Thyroid gland (tissue), 4 donors: ENCODE measurements at regions not wholly inside any gene's neighbourhood (a gene's known extent, or its start where the extent isn't known, plus 50 kb on each side); places are given as distances from the start of the nearest gene placed in this dataset.

Experiments used
- DNase-seq, 2 donors: peaks; one replicate each; pipeline ENCODE4 v3.0.0-alpha.2; 2019
- H3K27ac ChIP-seq, 3 donors: fragments of 200-600 bp; sonication (generic); 1 replicate in 2 of 3; 2 replicates in 1 of 3; pipeline ENCODE4 v1.5.1; 2016 to 2019; ENCODE audit warnings: mild to moderate bottlenecking in 1 of 3, moderate library complexity in 1 of 3
- H3K27me3 ChIP-seq: fragments of 200-600 bp; sonication (generic); one replicate; pipeline ENCODE4 v1.5.1; 2019
- H3K36me3 ChIP-seq, 2 donors: fragments of 200-600 bp; sonication (generic); one replicate each; pipeline ENCODE4 v1.5.1; 2016 to 2019
- H3K4me1 ChIP-seq, 2 donors: fragments of 200-600 bp; sonication (generic); one replicate each; pipeline ENCODE4 v1.5.1; 2017 to 2019
- H3K4me3 ChIP-seq, 3 donors: fragments of 200-600 bp; sonication (generic); replicated peaks in 1 of 3; 1 replicate in 2 of 3; 2 replicates in 1 of 3; pipeline ENCODE4 v1.5.1; 2016; ENCODE audit warnings: mild to moderate bottlenecking in 1 of 3
- H3K9me3 ChIP-seq: fragments of 200-600 bp; sonication (generic); one replicate; pipeline ENCODE4 v1.5.1; 2017
- POLR2A ChIP-seq, 2 donors: fragments of 450-650 bp; IDR thresholded peaks; one replicate each; pipeline ENCODE4 v1.6.1; 2017; ENCODE audit warnings: antibody characterized with exemption in 2 of 2, mild to moderate bottlenecking in 2 of 2, moderate library complexity in 1 of 2
- WGBS, 2 donors: methylation state at CpG; one replicate each; pipeline ENCODE4 v1.1.5; 2017; 5-methylcytosine and 5-hydroxymethylcytosine counted together
- intact Hi-C: fragments of 100-400 bp; cut with DNase I; formaldehyde crosslinking; loops from one replicate; pipeline ENCODE4 v1.15.1; 2023
- TF ChIP-seq, protein P1 (sequence below), 6 experiments: fragments of 200-600 bp in 3 of 6; fragments of 450-650 bp in 3 of 6; sonication (generic) in 3 of 6; IDR thresholded peaks; one replicate each; pipeline ENCODE4 v1.5.1; 2016 to 2019; ENCODE audit warnings: antibody characterized with exemption in 6 of 6, mild to moderate bottlenecking in 2 of 6, inconsistent platforms in 1 of 6, moderate library complexity in 1 of 6

DNA sequence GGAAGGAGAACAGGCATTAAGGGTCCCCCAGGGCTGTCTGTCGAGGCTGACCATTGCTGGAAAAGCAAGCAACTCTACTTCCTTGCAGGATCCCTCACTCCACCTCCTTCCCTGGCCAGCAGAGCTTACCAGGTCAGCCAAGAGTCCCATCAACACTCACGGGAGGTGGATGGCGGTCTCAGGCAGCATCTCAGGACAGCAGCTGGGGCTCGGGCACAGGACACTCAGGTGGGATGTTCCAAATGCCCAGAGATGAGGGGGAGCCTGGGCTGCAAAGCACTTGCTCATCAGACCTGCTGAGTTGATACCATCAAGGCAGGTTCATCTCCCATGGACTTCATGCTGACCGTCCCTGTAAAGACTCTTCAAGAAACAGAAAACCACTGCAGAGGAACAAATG, 559.8 kb downstream of the NPHP4 start:
- Histone ChIP-seq H3K4me1 (no peaks in the 10 kb centered on the region), H3K27me3 (no peaks in the 10 kb centered on the region), H3K36me3 (no peaks in the 10 kb centered on the region), H3K9me3 (no peaks in the 10 kb centered on the region), H3K27ac (no peak overlapping the region), H3K4me3 (no peak overlapping the region)
- 69 to 78% methylated on average over 5 of the region's 5 CpGs for WGBS, 2 donors
- DNase-seq, result no peak
- intact Hi-C loops, result no loop called here
- no peak for TF ChIP-seq POLR2A (IDR thresholded peaks at IDR 0.05)
- TF ChIP-seq, protein P1, sequence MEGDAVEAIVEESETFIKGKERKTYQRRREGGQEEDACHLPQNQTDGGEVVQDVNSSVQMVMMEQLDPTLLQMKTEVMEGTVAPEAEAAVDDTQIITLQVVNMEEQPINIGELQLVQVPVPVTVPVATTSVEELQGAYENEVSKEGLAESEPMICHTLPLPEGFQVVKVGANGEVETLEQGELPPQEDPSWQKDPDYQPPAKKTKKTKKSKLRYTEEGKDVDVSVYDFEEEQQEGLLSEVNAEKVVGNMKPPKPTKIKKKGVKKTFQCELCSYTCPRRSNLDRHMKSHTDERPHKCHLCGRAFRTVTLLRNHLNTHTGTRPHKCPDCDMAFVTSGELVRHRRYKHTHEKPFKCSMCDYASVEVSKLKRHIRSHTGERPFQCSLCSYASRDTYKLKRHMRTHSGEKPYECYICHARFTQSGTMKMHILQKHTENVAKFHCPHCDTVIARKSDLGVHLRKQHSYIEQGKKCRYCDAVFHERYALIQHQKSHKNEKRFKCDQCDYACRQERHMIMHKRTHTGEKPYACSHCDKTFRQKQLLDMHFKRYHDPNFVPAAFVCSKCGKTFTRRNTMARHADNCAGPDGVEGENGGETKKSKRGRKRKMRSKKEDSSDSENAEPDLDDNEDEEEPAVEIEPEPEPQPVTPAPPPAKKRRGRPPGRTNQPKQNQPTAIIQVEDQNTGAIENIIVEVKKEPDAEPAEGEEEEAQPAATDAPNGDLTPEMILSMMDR (IDR thresholded peaks at IDR 0.05), result no peak

- TF ChIP-seq, protein P1 (IDR thresholded peaks at IDR 0.05), result no peak
- TF ChIP-seq POLR2A (IDR thresholded peaks at IDR 0.05), result no peak
- Histone ChIP-seq H3K36me3 (no peaks in the 10 kb centered on the region), H3K9me3 (no peaks in the 10 kb centered on the region), H3K4me3 (no peak overlapping the region), H3K27me3 (no peaks in the 10 kb centered on the region), H3K4me1 (no peaks in the 10 kb centered on the region), H3K27ac (no peak overlapping the region)
- intact Hi-C loops, result no loop called here
- DNase-seq, result no peak
- 67 to 69% methylated on average over 15 of the region's 15 CpGs for WGBS, 2 donors
Observed at GRCh38 chr1:5430911-5431697, 561.1 kb downstream of the NPHP4 start.

- WGBS, 2 donors, result 74 to 76% methylated on average over 4 of the region's 4 CpGs
- no peaks in the 10 kb centered on the region for H3K36me3 ChIP-seq
- H3K27me3 ChIP-seq, result no peaks in the 10 kb centered on the region
- intact Hi-C loops, result no loop called here
- TF ChIP-seq, protein P1 (IDR thresholded peaks at IDR 0.05), result no peak
- no peak for TF ChIP-seq POLR2A (IDR thresholded peaks at IDR 0.05)
- no peak overlapping the region for H3K4me3 ChIP-seq
- H3K9me3 ChIP-seq, result no peaks in the 10 kb centered on the region
- no peak overlapping the region for H3K27ac ChIP-seq
- no peaks in the 10 kb centered on the region for H3K4me1 ChIP-seq
- no peak for DNase-seq
Observed at GRCh38 chr1:5430136-5430535, 562.1 kb downstream of the NPHP4 start.

DNA sequence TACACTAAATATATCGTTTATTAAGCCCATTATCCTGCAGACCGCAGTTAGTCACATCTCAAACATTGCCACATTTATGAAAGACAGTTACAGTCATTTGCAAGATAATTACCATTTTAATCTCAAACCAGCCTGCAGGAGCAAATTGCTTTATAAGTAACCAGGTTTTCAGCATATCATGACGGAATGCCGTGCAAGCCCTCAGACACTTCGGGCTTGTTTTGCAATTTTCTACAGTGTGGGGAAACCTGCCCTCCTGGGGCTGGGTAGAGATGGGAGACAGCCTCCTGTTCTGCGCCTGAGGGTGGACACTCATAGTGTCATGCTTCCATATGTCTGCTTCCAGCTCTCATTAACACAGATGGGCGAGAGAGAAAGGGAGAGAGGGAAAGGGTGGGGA, 563.9 kb downstream of the NPHP4 start:
- Histone ChIP-seq H3K9me3 (no peaks in the 10 kb centered on the region), H3K27me3 (no peaks in the 10 kb centered on the region), H3K36me3 (no peaks in the 10 kb centered on the region), H3K4me3 (no peak overlapping the region), H3K4me1 (no peaks in the 10 kb centered on the region), H3K27ac (no peak overlapping the region)
- WGBS, 2 donors, result 78 to 79% methylated on average over 7 of the region's 7 CpGs
- TF ChIP-seq, protein P1 (IDR thresholded peaks at IDR 0.05), result no peak
- no peak for TF ChIP-seq POLR2A (IDR thresholded peaks at IDR 0.05)
- intact Hi-C loops, result no loop called here
- no peak for DNase-seq

DNA sequence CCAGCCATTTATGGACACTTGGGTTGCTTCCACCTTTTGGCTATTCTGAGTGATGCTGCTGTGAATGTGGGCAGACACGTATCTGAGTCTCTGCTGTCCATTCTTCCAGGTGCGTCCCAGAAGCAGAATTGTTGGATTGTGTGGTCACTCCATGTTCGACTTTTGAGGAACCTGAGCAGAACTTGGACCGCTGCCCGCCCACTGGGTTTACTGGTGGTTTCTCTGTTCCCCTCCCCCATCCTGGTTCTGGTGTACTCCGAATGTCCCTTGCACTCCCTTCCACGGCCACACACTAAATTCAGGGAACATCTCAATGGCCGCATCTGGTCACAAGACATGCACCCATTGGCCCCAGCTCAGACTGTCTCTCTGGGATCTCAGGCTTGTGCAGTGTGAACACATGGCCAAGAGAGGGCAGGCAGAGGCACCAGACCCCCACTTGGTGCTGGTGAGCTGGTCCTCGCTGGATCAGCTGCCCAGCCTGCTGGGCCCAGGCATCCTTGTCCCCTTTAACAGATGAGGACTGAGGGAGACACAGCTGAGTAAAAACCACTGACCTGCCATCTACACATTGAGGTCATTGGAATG, 565.1 kb downstream of the NPHP4 start:
- no peak for TF ChIP-seq POLR2A (IDR thresholded peaks at IDR 0.05)
- TF ChIP-seq, protein P1 (IDR thresholded peaks at IDR 0.05), result no peak
- DNase-seq, result no peak
- no peaks in the 10 kb centered on the region for H3K4me1 ChIP-seq
- no peak overlapping the region for H3K27ac ChIP-seq
- H3K36me3 ChIP-seq, result no peaks in the 10 kb centered on the region
- H3K9me3 ChIP-seq, result no peaks in the 10 kb centered on the region
- no peak overlapping the region for H3K4me3 ChIP-seq
- intact Hi-C loops, result no loop called here
- H3K27me3 ChIP-seq, result no peaks in the 10 kb centered on the region
- WGBS, 2 donors, result 84 to 94% methylated on average over 9 of the region's 9 CpGs
